Prostate gland (tissue), 1 donor: ENCODE measurements at regions not wholly inside any gene's neighbourhood (a gene's known extent, or its start where the extent isn't known, plus 50 kb on each side); places are given as distances from the start of the nearest gene placed in this dataset.

ENCODE experiments used
- POLR2A ChIP-seq: fragments of 450-650 bp; IDR thresholded peaks from one replicate; pipeline ENCODE4 v1.6.1; 2016; ENCODE audit warnings: antibody characterized with exemption, mild to moderate bottlenecking
- POLR2AphosphoS5 ChIP-seq: sonication (generic); formaldehyde crosslinking; IDR thresholded peaks from one replicate; pipeline ENCODE4 v1.6.1; 2017; ENCODE audit warnings: antibody characterized with exemption

GRCh38 chr6:236519-236918 is 55.8 kb upstream of the DUSP22 start:
- TF ChIP-seq POLR2AphosphoS5 (no peak), POLR2A (no peak)
